ENCODE measurements at regions not wholly inside any gene's neighbourhood (a gene's known extent, or its start where the extent isn't known, plus 50 kb on each side); places are given as distances from the start of the nearest gene placed in this dataset.

DNA sequence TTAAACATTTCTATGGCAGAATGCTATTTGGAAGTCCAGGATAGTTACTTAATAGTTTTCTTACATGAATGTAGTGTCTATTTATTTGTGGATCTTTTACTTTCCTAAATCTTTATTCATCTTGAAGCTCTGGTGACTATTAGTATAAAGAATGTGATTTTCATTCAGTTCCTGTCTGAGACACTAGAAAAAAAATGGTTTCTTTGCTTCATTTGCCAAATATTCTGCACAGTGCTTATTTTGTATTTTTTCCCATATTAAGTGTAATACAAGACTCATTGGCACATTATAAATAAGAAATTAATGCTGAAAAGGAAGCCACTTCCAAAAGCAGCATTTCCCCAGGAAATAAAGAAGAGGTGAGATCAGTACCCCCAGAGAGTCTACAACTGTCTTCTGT, 109.8 kb downstream of the POSTN start:
- H3K9me3 Mint-ChIP-seq (ENCODE audit: unreplicated experiment): no peaks in the 10 kb centered on the region
- BruUV-seq (replicated peaks): no TSS peak
- ChIA-PET CTCF (no interaction called here), POLR2A (no interaction called here)
- H3K27me3 Mint-ChIP-seq (ENCODE audit: insufficient read depth, unreplicated experiment): peaks cover 2% of the 10 kb centered on the region
- intact Hi-C loops (cut with micrococcal nuclease; ENCODE audit: unreplicated experiment): no loop called here
- no peaks in the 10 kb centered on the region for H3K4me1 Mint-ChIP-seq (ENCODE audit: low read depth, unreplicated experiment)
- Histone ChIP-seq H3K4me3 (ENCODE audit: low read depth, low read length) (no peak overlapping the region), H3K9me3 (no peaks in the 10 kb centered on the region), H3K4me1 (no peaks in the 10 kb centered on the region), H3K36me3 (ENCODE audit: control insufficient read depth, insufficient read depth, low read length) (no peaks in the 10 kb centered on the region), H3K27me3 (replicated peaks; ENCODE audit: control insufficient read depth, insufficient read depth, low read length) (no peaks in the 10 kb centered on the region)
- H3K36me3 Mint-ChIP-seq (ENCODE audit: insufficient read depth, unreplicated experiment): no peaks in the 10 kb centered on the region
- H3K4me3 Mint-ChIP-seq (ENCODE audit: unreplicated experiment): no peak overlapping the region
- no peak for DNase-seq
- H3K27ac Mint-ChIP-seq (ENCODE audit: unreplicated experiment): no peak overlapping the region
- TF ChIP-seq CTCF (IDR thresholded peaks at IDR 0.05; ENCODE audit: insufficient read depth in 1 of 2, low read depth in 1 of 2, low read length in 1 of 2, severe bottlenecking in 1 of 2, unreplicated experiment in 1 of 2): no peak

GRCh38 chr13:37486171-37486681, 112.3 kb downstream of the POSTN start:
- H3K4me1 ChIP-seq: no peaks in the 10 kb centered on the region
- H3K4me1 Mint-ChIP-seq (ENCODE audit: low read depth, unreplicated experiment): no peaks in the 10 kb centered on the region
- no peak overlapping the region for H3K4me3 Mint-ChIP-seq (ENCODE audit: unreplicated experiment)
- H3K4me3 ChIP-seq (ENCODE audit: low read depth, low read length): no peak overlapping the region
- H3K36me3 ChIP-seq (ENCODE audit: control insufficient read depth, insufficient read depth, low read length): no peaks in the 10 kb centered on the region
- ChIA-PET POLR2A (no interaction called here), CTCF (no interaction called here)
- TF ChIP-seq CTCF (IDR thresholded peaks at IDR 0.05; ENCODE audit: insufficient read depth in 1 of 2, low read depth in 1 of 2, low read length in 1 of 2, severe bottlenecking in 1 of 2, unreplicated experiment in 1 of 2): no peak
- H3K27me3 ChIP-seq (replicated peaks; ENCODE audit: control insufficient read depth, insufficient read depth, low read length): no peaks in the 10 kb centered on the region
- no peak for DNase-seq
- H3K27me3 Mint-ChIP-seq (ENCODE audit: insufficient read depth, unreplicated experiment): no peaks in the 10 kb centered on the region
- intact Hi-C loops (cut with micrococcal nuclease; ENCODE audit: unreplicated experiment): no loop called here
- H3K9me3 Mint-ChIP-seq (ENCODE audit: unreplicated experiment): no peaks in the 10 kb centered on the region
- no peaks in the 10 kb centered on the region for H3K9me3 ChIP-seq
- no peak overlapping the region for H3K27ac Mint-ChIP-seq (ENCODE audit: unreplicated experiment)
- H3K36me3 Mint-ChIP-seq (ENCODE audit: insufficient read depth, unreplicated experiment): no peaks in the 10 kb centered on the region
- BruUV-seq (replicated peaks): no TSS peak

GRCh38 chr13:37485756-37486155, 112.8 kb downstream of the POSTN start:
- H3K4me1 ChIP-seq: no peaks in the 10 kb centered on the region
- no peaks in the 10 kb centered on the region for H3K27me3 Mint-ChIP-seq (ENCODE audit: insufficient read depth, unreplicated experiment)
- H3K36me3 Mint-ChIP-seq (ENCODE audit: insufficient read depth, unreplicated experiment): no peaks in the 10 kb centered on the region
- TF ChIP-seq CTCF (IDR thresholded peaks at IDR 0.05; ENCODE audit: insufficient read depth in 1 of 2, low read depth in 1 of 2, low read length in 1 of 2, severe bottlenecking in 1 of 2, unreplicated experiment in 1 of 2): no peak
- H3K4me1 Mint-ChIP-seq (ENCODE audit: low read depth, unreplicated experiment): no peaks in the 10 kb centered on the region
- CTCF ChIA-PET: no interaction called here
- POLR2A ChIA-PET: no interaction called here
- no peak overlapping the region for H3K4me3 ChIP-seq (ENCODE audit: low read depth, low read length)
- H3K27me3 ChIP-seq (replicated peaks; ENCODE audit: control insufficient read depth, insufficient read depth, low read length): no peaks in the 10 kb centered on the region
- H3K27ac Mint-ChIP-seq (ENCODE audit: unreplicated experiment): no peak overlapping the region
- no peaks in the 10 kb centered on the region for H3K9me3 Mint-ChIP-seq (ENCODE audit: unreplicated experiment)
- no peak overlapping the region for H3K4me3 Mint-ChIP-seq (ENCODE audit: unreplicated experiment)
- H3K9me3 ChIP-seq: no peaks in the 10 kb centered on the region
- intact Hi-C loops (cut with micrococcal nuclease; ENCODE audit: unreplicated experiment): no loop called here
- H3K36me3 ChIP-seq (ENCODE audit: control insufficient read depth, insufficient read depth, low read length): no peaks in the 10 kb centered on the region
- no TSS peak for BruUV-seq (replicated peaks)
- no peak for DNase-seq

All from Caco-2 (cell line).